ENCODE measurements at regions not wholly inside any gene's neighbourhood (a gene's known extent, or its start where the extent isn't known, plus 50 kb on each side); places are given as distances from the start of the nearest gene placed in this dataset.

DNA sequence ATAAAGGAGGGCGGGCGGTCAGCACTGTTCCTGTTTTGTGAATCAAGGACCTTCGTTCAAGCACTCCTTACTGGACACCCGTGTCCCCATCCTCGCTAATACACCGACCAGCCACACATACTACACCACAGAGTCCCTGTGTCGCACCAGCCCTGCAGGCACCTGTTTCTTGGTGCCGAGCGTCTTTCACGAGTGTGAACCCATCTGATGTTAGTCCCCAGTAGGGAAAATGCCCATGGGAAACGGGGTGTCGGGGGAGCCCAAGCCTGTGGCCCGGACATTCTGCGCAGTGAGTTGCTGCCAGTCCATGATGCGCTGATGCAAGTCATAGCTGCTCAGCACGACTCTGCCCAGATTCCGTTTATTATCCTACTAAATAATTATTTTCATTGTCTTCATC, 74.7 kb downstream of the TTLL2 start:
- H3K9ac ChIP-seq (ENCODE audit: low read length): no peak overlapping the region
- no peaks in the 10 kb centered on the region for H3K9me3 ChIP-seq (ENCODE audit: low read length)
- no peak for TF ChIP-seq EZH2 (IDR thresholded peaks at IDR 0.05; ENCODE audit: borderline replicate concordance, low read length)
- TF ChIP-seq, protein P1, sequence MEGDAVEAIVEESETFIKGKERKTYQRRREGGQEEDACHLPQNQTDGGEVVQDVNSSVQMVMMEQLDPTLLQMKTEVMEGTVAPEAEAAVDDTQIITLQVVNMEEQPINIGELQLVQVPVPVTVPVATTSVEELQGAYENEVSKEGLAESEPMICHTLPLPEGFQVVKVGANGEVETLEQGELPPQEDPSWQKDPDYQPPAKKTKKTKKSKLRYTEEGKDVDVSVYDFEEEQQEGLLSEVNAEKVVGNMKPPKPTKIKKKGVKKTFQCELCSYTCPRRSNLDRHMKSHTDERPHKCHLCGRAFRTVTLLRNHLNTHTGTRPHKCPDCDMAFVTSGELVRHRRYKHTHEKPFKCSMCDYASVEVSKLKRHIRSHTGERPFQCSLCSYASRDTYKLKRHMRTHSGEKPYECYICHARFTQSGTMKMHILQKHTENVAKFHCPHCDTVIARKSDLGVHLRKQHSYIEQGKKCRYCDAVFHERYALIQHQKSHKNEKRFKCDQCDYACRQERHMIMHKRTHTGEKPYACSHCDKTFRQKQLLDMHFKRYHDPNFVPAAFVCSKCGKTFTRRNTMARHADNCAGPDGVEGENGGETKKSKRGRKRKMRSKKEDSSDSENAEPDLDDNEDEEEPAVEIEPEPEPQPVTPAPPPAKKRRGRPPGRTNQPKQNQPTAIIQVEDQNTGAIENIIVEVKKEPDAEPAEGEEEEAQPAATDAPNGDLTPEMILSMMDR (IDR thresholded peaks at IDR 0.05; ENCODE audit: low read length): no peak
- H3K9me2 ChIP-seq (ENCODE audit: low read depth, low read length): no peaks in the 10 kb centered on the region
- no peaks in the 10 kb centered on the region for H3K79me2 ChIP-seq (ENCODE audit: insufficient read depth, low read length)
- H3F3A ChIP-seq (ENCODE audit: insufficient read depth, low read length): no peaks in the 10 kb centered on the region
- H3K27me3 ChIP-seq (ENCODE audit: insufficient read depth, low read length): 0 out of 2 replicates have a peak, but pooled peaks cover 3% of the 10 kb centered on the region
- no peaks in the 10 kb centered on the region for H3K4me1 ChIP-seq (ENCODE audit: insufficient read depth, low read length, severe bottlenecking)
- no peak overlapping the region for H3K27ac ChIP-seq (ENCODE audit: low read depth, low read length, poor library complexity, severe bottlenecking)
- H3K36me3 ChIP-seq (ENCODE audit: insufficient read depth, low read length): no peaks in the 10 kb centered on the region
- no peak overlapping the region for H3K4me3 ChIP-seq (ENCODE audit: low read depth, low read length, poor library complexity, severe bottlenecking)
- H4K20me1 ChIP-seq (ENCODE audit: insufficient read depth, low read length): no peaks in the 10 kb centered on the region
- no peak overlapping the region for H3K4me2 ChIP-seq (ENCODE audit: low read length)
- no peak overlapping the region for H2AFZ ChIP-seq (ENCODE audit: low read length)

DNA sequence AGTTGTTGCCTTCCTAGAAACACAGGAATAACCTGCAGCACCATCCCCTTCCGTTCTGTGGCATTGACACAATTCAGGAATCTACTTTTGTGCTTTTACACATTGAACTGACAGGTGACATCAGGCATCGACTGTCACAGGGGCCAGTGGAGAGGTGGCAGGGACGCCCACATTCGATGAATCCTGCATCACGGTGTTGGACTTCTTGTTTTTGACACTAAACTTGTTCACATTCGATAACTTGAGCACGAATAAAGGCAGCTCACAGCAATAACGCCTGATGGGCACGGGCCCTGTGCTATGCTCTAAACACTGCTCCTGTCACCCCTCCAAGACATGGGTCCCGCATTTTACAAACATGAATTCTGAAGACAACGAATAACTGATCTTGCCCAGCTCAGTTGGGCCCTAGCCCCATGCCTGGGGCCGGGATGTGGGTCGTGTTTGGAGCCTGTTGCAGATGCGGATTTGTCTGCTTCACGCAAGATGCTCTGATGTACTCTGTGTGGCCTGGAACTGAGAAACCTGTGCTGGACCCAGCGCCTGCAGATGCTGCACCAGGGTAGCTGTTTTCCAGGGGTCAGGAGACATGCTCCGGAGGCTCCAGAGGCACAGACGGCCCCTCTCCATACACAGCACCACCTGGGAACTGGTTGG, 75.7 kb downstream of the TTLL2 start:
- Histone ChIP-seq H3K27ac (ENCODE audit: low read depth, low read length, poor library complexity, severe bottlenecking) (no peak overlapping the region), H3F3A (ENCODE audit: insufficient read depth, low read length) (no peaks in the 10 kb centered on the region), H3K79me2 (ENCODE audit: insufficient read depth, low read length) (no peaks in the 10 kb centered on the region), H3K27me3 (ENCODE audit: insufficient read depth, low read length) (0 out of 2 replicates have a peak, but pooled peaks cover 3% of the 10 kb centered on the region), H3K9me3 (ENCODE audit: low read length) (no peaks in the 10 kb centered on the region), H3K9ac (ENCODE audit: low read length) (no peak overlapping the region), H3K9me2 (ENCODE audit: low read depth, low read length) (no peaks in the 10 kb centered on the region), H4K20me1 (ENCODE audit: insufficient read depth, low read length) (no peaks in the 10 kb centered on the region), H3K4me2 (ENCODE audit: low read length) (no peak overlapping the region), H3K4me3 (ENCODE audit: low read depth, low read length, poor library complexity, severe bottlenecking) (no peak overlapping the region), H2AFZ (ENCODE audit: low read length) (no peak overlapping the region), H3K36me3 (ENCODE audit: insufficient read depth, low read length) (no peaks in the 10 kb centered on the region), H3K4me1 (ENCODE audit: insufficient read depth, low read length, severe bottlenecking) (no peaks in the 10 kb centered on the region)
- no peak for TF ChIP-seq EZH2 (IDR thresholded peaks at IDR 0.05; ENCODE audit: borderline replicate concordance, low read length)
- TF ChIP-seq, protein P1 (IDR thresholded peaks at IDR 0.05; ENCODE audit: low read length): no peak

DNA sequence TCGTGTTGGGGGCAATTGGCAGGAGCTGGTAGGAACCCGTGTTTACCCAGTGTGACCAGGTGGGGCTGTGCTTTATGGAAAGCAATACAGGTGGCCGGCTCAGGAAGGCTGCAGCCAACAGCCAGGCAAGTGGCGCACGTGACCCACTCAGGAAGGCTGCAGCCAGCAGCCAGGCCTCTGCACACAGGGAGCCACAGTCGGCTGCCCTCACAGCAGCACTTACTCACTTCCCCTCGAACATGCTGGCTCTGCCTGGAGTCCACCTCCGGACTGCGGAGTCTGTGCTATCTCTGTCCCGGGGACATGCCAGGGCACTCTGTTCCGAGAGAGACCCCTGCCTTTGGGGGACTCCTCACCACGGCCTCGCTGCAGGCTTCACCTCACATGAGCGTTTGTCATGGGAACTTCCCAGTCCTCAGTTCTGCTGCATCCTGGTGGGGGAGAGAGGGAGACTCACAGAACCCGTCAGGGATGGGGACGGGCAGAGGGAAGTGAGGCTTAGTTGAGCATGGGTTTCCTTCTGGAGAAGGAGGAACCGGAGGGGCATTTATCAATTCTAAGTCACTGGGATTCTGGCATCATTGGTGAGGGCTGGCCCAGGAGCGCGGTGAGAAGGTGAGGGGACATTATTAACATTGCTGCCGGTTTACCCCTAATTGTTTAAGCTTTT, 76.8 kb downstream of the TTLL2 start:
- Histone ChIP-seq H3K4me1 (ENCODE audit: insufficient read depth, low read length, severe bottlenecking) (no peaks in the 10 kb centered on the region), H3K27ac (ENCODE audit: low read depth, low read length, poor library complexity, severe bottlenecking) (no peak overlapping the region), H3K9me3 (ENCODE audit: low read length) (no peaks in the 10 kb centered on the region), H3K4me3 (ENCODE audit: low read depth, low read length, poor library complexity, severe bottlenecking) (no peak overlapping the region), H3K79me2 (ENCODE audit: insufficient read depth, low read length) (no peaks in the 10 kb centered on the region), H3K9ac (ENCODE audit: low read length) (no peak overlapping the region), H3K4me2 (ENCODE audit: low read length) (no peak overlapping the region), H3K36me3 (ENCODE audit: insufficient read depth, low read length) (no peaks in the 10 kb centered on the region), H3K27me3 (ENCODE audit: insufficient read depth, low read length) (0 out of 2 replicates have a peak, but pooled peaks cover 3% of the 10 kb centered on the region), H2AFZ (ENCODE audit: low read length) (no peak overlapping the region), H4K20me1 (ENCODE audit: insufficient read depth, low read length) (no peaks in the 10 kb centered on the region), H3F3A (ENCODE audit: insufficient read depth, low read length) (no peaks in the 10 kb centered on the region), H3K9me2 (ENCODE audit: low read depth, low read length) (no peaks in the 10 kb centered on the region)
- TF ChIP-seq, protein P1 (IDR thresholded peaks at IDR 0.05; ENCODE audit: low read length): no peak
- no peak for TF ChIP-seq EZH2 (IDR thresholded peaks at IDR 0.05; ENCODE audit: borderline replicate concordance, low read length)

All from OCI-LY1 (cell line).